HG02759 (cell line): ENCODE measurements at regions not wholly inside any gene's neighbourhood (a gene's known extent, or its start where the extent isn't known, plus 50 kb on each side); places are given as distances from the start of the nearest gene placed in this dataset.
A peak's percentile ranks its signal among the peaks of the same experiment; 100 is the strongest.
"Not testable (repeated sequence)": the region's sequence is repeated elsewhere in the genome, so short reads cannot be mapped to it uniquely, and the experiment has no call there.

Experiments
- ATAC-seq: cut with Tn5 transposase; IDR thresholded peaks from one replicate; pipeline ENCODE4 v1.9.1; 2021; ENCODE audit warnings: mild to moderate bottlenecking, moderate library complexity; ENCODE audit not compliant: unreplicated experiment

- ATAC-seq: no peak
Measured at GRCh38 chr9:21533597-21533996, 51.5 kb upstream of the IFNE start.

GRCh38 chr9:21535396-21535795 lies 53.3 kb upstream of the IFNE start:
- ATAC-seq: no peak

GRCh38 chr9:21542787-21543186 lies 60.7 kb upstream of the IFNE start:
- no peak for ATAC-seq

GRCh38 chr9:21543187-21543586 lies 61.1 kb upstream of the IFNE start:
- no peak for ATAC-seq

- ATAC-seq: not testable (repeated sequence)
Measured at GRCh38 chr9:21543816-21544215, 61.7 kb upstream of the IFNE start.

GRCh38 chr9:21546949-21547348 lies 64.8 kb upstream of the IFNE start:
- ATAC-seq: no peak

GRCh38 chr9:21549251-21549765 lies 67.2 kb upstream of the IFNE start:
- ATAC-seq: no peak

GRCh38 chr9:21549890-21550289 lies 67.8 kb upstream of the IFNE start:
- no peak for ATAC-seq

- ATAC-seq: no peak
Measured at GRCh38 chr9:21550392-21550791, 68.3 kb upstream of the IFNE start.

GRCh38 chr9:21551401-21551800 lies 69.3 kb upstream of the IFNE start:
- no peak for ATAC-seq

- ATAC-seq: no peak
Measured at GRCh38 chr9:21552244-21553170, 70.4 kb upstream of the IFNE start.

GRCh38 chr9:21553441-21553840 lies 71.3 kb upstream of the IFNE start:
- no peak for ATAC-seq

GRCh38 chr9:21554813-21555212 lies 72.7 kb upstream of the IFNE start:
- ATAC-seq: no peak

GRCh38 chr9:21555911-21556310 lies 73.8 kb upstream of the IFNE start:
- ATAC-seq: no peak

GRCh38 chr9:21556581-21557427 lies 74.7 kb upstream of the IFNE start:
- ATAC-seq: no peak

GRCh38 chr9:21557428-21557768 lies 75.3 kb upstream of the IFNE start:
- ATAC-seq: no peak

- no peak for ATAC-seq
Measured at GRCh38 chr9:21558079-21558478, 76.0 kb upstream of the IFNE start.

- peak; percentile 51 for ATAC-seq
Measured at GRCh38 chr9:21558615-21559401, 76.7 kb upstream of the IFNE start.

- ATAC-seq: peak; percentile 80
Measured at GRCh38 chr9:21559402-21560280, 77.5 kb upstream of the IFNE start.

- no peak for ATAC-seq
Measured at GRCh38 chr9:21560281-21560745, 78.2 kb upstream of the IFNE start.
